Erythroblast (primary cell): ENCODE measurements at regions not wholly inside any gene's neighbourhood (a gene's known extent, or its start where the extent isn't known, plus 50 kb on each side); places are given as distances from the start of the nearest gene placed in this dataset.

Experiments used
- DNase-seq, 2 experiments: peaks; one replicate each; lab custom pipeline; 2025; lab: John Stamatoyannopoulos, UW
- GATA1 ChIP-seq: IDR thresholded peaks from 2 replicates; pipeline ENCODE4 v1.6.1; 2011; ENCODE audit warnings: low read depth, mild to moderate bottlenecking, control low read depth, low read length, moderate library complexity
- POLR2A ChIP-seq: IDR thresholded peaks from 2 replicates; pipeline ENCODE4 v1.6.1; 2011; ENCODE audit warnings: mild to moderate bottlenecking, low read length

GRCh38 chr2:145028101-145028920, 508.4 kb upstream of the ZEB2 start:
- DNase-seq: no peak
- no peak for TF ChIP-seq POLR2A
- TF ChIP-seq GATA1: no peak

- no peak for DNase-seq
- TF ChIP-seq GATA1: no peak
- TF ChIP-seq POLR2A: no peak
Observed at GRCh38 chr2:145026456-145027455, 506.8 kb upstream of the ZEB2 start.

DNA sequence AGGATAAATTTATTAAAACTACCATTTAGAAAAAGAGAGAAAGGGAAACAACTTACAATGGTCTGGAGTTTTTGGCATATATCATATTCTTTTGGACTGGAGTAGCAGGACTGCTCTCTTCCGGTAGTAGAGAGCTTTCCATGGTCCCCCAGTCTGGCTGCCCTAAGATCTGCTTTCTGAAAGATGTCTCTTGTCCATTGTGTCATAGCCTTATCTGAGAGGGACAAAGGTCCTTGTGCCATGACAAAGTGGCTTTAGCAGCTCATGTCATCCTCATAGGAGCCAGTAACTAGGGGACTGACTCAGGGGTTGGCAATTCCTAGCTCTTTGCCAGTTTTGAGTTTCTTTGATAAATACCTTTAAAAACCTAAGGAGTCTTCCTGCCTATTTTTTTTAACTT, 505.5 kb upstream of the ZEB2 start:
- no peak for TF ChIP-seq GATA1
- no peak for TF ChIP-seq POLR2A
- no peak for DNase-seq

DNA sequence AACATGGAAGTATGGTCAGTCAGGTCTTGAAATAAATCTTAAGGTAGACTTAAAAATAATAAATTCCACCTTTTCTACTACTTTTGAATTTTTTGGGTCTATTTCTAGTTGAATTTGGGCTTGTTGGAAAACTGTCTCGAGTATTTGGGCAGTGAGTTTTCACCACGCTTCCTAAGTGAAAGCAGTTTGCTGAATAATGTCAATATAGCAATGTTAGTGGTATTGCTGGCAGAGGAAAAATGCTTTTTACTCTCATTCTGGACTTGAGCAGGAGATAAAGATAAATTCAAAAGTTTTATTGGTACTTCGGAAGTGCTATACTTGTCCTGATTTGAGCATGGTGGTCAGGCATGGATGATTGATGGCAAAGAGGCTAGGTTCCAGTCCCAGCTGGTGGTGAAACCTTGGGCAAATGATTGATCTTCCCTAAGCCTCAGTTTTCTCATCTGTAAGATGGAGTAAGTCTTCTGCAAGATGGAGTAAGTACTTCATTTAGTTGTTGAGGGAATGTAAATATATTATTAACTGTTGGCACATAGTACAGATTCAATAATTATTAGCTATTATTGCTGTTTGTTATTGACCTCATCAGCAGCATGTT, 503.5 kb upstream of the ZEB2 start:
- DNase-seq: no peak
- TF ChIP-seq POLR2A: no peak
- no peak for TF ChIP-seq GATA1

DNA sequence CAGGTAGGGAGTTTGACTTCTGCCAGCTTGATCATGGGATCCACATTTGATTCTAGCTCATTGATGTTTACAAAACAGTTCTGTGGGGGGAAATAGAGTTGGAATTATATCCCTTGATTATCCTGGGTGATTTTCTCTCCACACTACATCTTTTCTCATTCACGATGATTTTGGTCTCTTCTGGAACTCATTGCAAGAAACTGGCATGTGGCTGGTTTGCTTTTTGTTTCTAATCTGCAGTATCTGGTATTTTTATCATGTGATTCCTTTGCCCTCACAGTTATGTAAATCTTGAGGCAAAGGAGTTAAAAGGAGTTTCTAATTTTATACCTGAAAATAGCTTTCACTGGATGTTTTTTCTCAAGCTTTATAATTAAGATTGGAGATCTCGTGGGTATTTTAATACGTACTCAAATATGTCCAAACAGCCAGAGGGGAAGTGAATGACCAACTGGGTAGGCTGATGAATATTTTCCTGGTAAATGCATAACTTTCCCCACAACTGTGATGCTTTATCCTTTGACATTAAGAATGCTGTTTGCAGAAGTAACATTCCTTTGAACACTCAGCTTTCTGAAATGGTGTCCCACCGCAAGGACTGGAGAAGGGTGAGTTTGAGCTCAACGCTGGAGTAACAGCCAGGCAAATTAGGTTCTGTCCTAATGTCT, 502.9 kb upstream of the ZEB2 start:
- TF ChIP-seq POLR2A (no peak), GATA1 (no peak)
- DNase-seq: no peak

DNA sequence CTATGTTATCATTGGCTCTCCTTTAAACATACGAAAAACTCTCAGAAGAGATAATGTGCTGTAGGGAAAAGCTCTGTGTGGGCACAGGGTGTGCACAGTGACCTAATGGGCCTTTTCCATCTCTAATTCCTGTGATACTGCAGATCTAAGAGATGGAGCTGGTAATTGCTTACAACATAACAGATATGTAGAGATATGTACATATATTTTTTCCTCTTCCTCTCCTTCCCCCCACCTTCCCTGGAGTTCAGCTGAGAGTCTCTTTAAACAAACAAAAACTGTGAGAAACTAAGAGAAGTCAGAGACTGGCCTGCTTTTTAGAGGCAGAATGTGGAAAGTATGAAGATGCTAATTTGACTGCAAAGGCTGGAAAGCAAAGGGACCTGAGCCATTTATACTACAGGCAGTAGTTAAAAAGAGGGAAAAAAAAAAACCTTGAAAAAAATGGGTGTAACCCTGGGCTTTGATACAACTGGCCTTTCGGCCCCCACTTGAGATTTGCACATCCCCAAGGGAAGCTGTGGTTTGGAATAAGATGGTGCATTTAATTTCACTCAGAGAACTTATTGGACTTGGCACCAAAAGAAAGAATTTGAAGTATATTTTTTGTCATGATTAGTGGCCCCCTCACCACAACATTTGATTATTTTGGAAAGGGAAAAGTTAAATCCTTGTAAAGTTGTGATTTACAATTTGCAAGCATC, 502.2 kb upstream of the ZEB2 start:
- DNase-seq: no peak
- TF ChIP-seq POLR2A: no peak
- no peak for TF ChIP-seq GATA1

DNA sequence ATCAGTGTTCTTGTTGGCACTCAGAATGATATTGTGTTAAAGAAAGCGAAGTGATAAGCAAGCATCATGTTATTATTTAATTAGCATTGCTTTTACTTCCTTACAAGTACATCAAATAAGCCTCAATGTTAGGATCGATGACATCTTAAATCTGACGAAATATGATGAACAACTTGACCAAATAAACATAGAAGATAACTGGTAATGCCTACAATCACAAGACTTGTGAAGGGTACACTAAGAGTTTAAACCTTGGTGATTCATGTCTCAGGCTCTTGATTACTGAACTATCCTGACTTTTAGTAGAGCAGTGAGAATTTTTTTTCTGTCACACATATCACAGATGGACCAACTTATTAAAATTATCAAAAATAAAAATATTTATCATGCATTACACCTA, 500.8 kb upstream of the ZEB2 start:
- DNase-seq: no peak
- no peak for TF ChIP-seq GATA1
- no peak for TF ChIP-seq POLR2A

GRCh38 chr2:145020139-145020538, 500.2 kb upstream of the ZEB2 start:
- TF ChIP-seq POLR2A (no peak), GATA1 (no peak)
- no peak for DNase-seq

DNA sequence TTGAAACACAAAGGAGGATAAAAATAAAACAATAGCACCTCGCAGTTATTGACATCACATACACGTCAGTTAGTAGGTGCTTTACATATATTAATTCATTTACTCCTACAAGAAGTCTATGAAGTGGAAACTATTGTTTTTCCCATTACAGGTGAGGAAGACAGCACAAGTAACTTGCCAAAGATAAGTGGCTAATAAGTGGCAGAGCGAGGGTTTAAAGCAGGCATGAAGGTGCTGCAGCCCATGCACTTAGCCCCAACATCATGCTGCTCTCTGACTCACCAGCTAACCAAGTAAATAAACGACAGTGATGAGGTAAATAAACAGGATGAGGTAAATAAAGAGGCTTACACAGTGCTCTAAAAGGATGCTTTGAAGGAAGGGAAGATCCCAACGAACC, 498.6 kb upstream of the ZEB2 start:
- TF ChIP-seq GATA1 (no peak), POLR2A (no peak)
- DNase-seq: no peak

GRCh38 chr2:145017149-145017548, 497.2 kb upstream of the ZEB2 start:
- no peak for TF ChIP-seq POLR2A
- DNase-seq: no peak

GRCh38 chr2:145016711-145017110, 496.8 kb upstream of the ZEB2 start:
- no peak for DNase-seq
- TF ChIP-seq GATA1 (no peak), POLR2A (no peak)

GRCh38 chr2:145015561-145015960, 495.6 kb upstream of the ZEB2 start:
- TF ChIP-seq POLR2A (no peak), GATA1 (no peak)
- DNase-seq: no peak

DNA sequence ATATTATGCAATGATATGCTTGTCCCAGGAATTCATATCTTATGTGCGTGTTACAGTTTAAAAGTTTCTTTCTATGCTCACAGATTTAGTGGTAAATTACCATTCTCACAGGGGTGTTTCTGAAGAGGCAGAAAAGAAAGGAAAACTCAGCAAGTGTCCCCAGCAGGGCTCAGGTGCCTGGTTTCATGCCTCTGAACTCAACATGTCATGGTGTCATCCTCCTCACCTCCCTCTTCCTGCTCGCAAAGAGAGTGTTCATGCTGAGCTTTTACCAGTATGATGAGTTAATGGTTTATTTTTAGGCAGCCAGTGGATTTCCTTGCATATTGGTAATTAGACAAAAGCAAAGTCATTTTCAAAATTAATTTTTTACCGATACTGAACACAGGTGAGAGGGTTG, 492.9 kb upstream of the ZEB2 start:
- TF ChIP-seq POLR2A: no peak
- TF ChIP-seq GATA1: no peak
- no peak for DNase-seq
